ENCODE measurements at regions not wholly inside any gene's neighbourhood (a gene's known extent, or its start where the extent isn't known, plus 50 kb on each side); places are given as distances from the start of the nearest gene placed in this dataset.
"Not testable (repeated sequence)": the region's sequence is repeated elsewhere in the genome, so short reads cannot be mapped to it uniquely, and the experiment has no call there.

DNA sequence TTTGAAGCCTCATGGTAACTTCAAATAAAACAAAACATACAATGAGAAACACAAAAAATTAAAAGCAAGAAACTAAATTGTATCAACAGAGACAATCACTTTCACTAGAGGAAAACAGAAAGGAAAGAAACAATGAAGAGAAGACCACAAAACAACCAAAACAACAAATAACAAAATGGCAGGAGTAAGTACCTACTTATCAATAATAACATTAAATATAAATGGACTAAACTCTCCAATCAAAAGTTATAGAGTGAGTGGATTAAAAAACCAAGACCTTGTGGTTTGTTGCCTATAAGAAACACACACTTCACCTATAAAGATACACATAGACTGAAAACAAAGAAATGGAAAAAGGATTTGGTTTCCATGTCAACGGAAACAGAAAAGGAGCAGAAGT lies 830.1 kb upstream of the TMEFF2 start:
- DNase-seq (ENCODE audit: low read depth, low spot score) = no peak

DNA sequence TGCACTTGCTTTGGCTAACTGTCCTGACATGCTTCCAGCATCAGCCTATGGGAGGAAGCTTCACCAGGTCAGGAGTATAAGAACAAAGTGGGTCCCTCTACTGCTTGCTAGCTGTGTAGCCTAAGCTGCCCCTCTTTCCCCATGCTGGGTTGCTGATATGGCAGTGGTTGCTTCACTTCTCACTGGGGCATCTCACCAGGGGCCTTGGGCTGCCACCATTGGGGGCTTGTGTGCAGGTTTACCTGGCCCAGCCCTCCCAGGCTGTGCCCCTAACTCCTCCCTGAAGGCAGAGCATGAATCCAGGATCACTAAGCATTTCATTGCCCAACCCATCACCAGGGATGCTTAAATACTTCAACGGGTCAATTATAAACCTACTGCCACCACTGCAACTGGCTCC lies 817.1 kb upstream of the TMEFF2 start:
- no peak for DNase-seq (ENCODE audit: low read depth, low spot score)

DNA sequence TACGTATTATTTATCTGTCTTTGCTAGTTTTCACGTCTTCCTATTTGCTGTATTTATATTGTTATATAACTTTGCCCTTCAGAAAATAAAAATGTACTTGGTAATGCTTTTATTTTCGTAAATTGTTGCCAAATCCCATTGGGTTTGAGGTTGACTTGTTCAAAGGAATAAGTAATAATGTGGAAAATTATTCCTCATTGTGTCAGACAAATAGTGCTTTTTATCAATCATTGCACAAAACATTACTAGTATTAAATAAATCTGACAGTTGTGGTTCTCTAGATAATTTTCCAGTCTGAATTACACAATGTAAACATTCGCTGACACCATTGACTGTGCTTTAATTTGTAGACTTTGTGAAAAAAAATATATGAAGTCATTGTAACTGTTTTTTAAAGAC lies 798.3 kb upstream of the TMEFF2 start:
- DNase-seq (ENCODE audit: low read depth, low spot score) = no peak

DNA sequence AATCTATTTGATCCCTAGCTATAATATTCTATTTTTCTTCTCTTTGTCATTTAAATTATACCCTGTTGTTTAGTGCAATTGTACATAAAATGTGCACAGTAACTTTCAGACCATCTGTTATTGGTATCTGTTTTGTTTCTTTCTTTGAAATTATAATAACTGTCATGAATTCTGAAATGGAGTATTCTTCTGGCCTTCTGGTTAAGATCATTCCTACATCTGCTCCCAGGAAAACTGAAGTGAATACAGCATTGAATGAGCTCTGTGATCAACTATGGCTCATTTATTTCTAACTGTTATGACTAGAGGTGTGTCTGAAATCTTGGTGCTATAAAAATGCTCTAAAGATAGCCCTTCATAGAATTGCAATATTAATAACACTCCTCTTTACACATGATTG lies 788.4 kb upstream of the TMEFF2 start:
- DNase-seq (ENCODE audit: low read depth, low spot score) = no peak

DNA sequence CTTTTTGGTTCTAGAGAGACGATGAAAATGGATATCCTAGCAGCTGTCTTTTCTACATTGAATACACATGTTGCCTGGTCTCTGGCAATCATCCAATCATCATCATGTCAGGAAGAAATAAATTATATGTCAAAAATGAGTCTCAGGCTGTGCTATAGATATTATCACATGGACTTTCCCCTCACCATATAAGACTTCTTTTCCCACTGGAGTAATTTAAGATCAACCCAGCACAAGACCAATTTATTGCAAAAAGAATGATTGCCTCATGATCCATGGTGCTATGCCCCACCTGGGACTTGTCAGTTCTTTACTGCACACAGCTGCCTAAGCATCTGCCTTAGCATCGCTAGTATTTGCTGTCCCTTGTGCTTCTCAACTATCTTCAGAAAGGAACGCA lies 783.7 kb upstream of the TMEFF2 start:
- DNase-seq (ENCODE audit: low read depth, low spot score) = no peak

DNA sequence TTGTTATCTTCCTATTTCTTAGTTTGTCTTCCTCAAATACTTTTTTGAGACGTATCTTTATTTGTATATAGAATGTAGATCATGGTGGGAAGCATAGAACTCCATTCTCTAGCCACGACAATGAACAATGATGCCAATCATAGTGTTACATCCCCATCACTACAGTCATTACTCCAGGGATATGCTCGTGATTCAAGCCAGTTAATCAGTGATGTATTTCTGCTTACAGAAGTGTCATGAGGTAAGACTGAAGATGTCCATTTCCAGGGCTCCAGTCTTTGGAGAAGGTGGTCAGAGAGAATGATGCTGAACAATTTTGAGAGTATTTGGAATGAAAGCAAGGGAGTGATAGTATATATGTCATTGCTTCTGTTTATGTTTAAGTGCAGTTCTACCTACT lies 777.2 kb upstream of the TMEFF2 start:
- no peak for DNase-seq (ENCODE audit: low read depth, low spot score)

DNA sequence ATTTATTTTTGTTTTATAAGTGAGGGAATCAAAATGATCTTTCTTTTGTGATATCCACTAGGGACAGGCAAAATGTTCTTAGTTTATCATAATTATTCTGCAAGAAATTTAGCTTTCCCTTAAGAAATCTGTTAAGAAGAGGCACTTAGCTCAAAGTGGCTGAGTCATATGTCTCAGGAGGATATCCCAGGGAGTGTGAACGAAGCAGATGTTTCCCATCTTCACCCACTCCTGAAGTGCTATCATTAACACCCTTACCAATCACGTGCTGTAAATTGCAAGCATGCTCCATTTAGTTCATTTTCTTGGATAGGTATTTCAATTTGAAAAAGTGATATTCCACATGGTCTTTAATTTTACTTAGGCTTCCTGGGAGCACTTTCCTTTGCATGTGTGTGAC lies 774.3 kb upstream of the TMEFF2 start:
- no peak for DNase-seq (ENCODE audit: low read depth, low spot score)

DNA sequence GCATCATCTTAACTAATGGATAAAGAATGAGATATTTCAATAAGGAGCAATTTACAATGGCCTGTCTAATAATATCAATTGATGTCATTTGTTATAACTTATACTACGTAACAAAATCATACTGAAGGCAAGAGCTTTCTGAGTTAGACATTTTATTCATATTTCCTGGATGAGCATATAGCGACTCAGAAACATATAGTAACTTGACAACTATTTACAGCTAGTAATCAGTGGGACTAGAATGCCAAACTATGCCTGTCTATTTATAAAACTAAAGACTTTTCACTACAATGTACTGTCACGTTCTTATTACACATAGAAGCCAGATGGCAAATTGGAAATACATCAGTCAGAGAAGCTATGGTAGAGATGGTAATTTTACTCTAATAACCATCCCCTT lies 766.2 kb upstream of the TMEFF2 start:
- no peak for DNase-seq (ENCODE audit: low read depth, low spot score)

DNA sequence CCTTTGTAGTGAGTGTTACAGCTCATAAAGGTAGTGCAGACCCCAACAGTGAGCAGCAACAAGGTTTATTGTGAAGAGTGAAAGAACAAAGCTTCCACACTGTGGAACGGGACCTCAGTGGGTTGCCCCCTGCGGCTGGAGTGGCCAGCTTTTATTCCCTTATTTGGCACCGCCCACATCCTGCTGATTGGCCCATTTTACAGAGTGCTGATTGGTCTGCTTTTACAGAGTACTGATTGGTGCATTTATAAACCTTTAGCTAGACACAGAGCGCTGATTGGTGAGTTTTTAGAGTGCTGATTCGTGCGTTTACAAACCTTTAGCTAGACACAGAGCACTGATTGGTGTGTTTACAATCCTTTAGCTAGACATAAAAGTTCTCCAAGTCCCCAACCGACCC lies 763.9 kb upstream of the TMEFF2 start:
- not testable (repeated sequence) for DNase-seq (ENCODE audit: low read depth, low spot score)

DNA sequence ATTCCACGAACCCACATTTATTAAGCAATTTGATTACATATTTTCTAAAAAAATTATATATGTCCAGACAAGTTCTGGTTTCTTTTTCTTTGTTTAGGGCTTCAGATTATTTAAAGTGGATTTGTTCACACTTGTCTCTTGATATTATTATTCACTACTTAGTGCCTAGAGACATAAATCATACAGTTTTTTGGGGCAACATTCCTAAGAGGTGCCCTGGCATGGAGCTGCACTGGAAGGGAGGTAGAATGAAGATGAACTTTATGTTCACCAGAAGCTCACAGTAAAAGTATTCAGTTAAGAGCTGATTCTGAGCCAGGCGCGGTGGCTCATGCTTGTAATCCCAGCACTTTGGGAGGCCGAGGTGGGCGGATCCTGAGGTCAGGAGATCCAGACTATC lies 762.7 kb upstream of the TMEFF2 start:
- DNase-seq (ENCODE audit: low read depth, low spot score) = no peak

DNA sequence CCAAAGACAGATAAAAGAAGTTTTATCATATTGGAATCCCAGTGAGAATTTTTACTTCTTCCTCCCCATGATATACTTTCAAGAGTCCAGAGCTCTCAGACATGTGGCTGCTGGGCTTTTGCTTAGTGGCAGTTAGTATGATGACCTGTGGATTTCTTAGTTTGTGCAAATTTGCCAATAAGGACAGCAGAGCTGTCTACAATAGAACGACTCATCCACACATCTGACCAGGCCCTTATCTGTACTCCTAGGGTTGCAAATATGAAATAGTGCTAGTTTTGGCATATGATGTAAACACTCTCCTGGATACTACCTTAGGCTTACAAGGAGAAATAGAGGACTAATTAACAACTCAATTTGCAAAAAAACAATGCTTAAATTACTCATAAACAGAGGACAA lies 758.4 kb upstream of the TMEFF2 start:
- DNase-seq (ENCODE audit: low read depth, low spot score) = no peak

DNA sequence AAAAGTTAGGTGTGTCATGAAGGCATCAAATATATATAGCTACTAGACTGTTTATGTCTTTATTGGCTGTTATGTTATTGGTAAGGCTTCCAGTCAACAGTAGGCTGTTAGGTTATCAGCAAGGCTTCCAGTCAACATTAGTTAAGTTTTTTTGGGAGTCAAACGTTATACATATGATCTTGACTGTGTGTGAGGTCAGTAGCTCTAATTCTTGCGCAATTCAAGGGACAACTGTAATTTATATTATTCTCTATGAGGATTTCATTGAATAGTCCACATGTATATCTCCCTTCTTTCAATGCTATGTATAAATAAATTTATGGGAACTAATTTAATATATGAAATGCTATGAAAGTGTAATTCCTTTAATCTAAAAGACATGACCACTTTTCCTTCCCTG lies 757.5 kb upstream of the TMEFF2 start:
- no peak for DNase-seq (ENCODE audit: low read depth, low spot score)

DNA sequence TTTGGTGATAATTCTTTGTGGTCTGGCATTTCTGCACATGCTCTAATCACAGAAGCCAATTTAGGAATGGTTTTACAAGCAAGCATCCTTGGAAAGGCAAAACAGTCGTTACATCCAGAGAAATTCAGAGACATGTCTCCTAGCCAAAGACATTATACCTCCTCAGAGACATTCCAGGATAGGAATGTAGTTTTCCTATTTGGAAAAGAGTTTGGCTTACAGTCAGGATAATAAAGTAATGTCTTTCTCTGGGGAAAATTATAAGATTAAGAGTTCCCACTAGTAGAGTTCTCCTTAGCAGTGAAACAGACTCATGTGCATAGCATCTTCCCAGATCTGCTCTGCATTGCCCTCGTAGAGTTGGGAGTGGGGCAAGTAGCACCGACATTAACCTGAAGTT lies 753.6 kb upstream of the TMEFF2 start:
- no peak for DNase-seq (ENCODE audit: low read depth, low spot score)

DNA sequence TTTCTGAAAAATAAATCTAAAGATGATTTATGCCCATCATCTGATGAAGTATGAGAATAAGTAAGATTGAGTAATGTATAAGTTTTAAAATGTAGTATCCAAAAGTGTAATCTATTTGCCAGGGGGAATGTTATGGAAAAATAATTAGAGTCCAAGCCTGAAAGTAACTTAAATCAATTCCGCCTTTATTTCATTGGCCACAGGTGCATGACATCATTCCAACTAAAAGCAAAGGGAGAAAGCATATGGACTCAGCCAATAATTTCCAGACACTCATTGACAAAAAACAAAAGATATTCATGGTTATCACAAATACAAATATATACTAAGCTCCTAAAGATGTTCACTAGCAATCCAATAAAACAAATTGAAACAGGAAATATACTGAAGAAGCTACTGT lies 752.6 kb upstream of the TMEFF2 start:
- DNase-seq (ENCODE audit: low read depth, low spot score) = no peak

DNA sequence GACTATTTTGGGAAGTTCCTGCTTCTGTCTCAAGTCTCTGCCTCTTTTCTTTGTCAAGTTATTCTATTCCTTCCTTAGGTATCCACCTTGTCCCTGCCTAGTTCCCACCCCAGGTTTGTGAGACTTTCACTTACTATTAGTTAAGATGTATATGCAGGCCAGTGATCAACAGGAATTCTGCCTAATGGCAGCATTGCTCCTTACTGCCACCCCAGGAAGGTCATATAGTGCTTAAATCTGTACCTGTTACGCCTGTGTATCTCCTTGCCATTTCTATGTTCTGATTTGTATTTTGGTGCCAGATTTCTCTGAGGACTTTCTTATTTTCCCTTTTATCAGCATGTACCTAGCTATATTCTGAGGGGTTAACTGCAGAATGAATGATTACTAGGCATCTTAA lies 746.0 kb upstream of the TMEFF2 start:
- no peak for DNase-seq (ENCODE audit: low read depth, low spot score)

DNA sequence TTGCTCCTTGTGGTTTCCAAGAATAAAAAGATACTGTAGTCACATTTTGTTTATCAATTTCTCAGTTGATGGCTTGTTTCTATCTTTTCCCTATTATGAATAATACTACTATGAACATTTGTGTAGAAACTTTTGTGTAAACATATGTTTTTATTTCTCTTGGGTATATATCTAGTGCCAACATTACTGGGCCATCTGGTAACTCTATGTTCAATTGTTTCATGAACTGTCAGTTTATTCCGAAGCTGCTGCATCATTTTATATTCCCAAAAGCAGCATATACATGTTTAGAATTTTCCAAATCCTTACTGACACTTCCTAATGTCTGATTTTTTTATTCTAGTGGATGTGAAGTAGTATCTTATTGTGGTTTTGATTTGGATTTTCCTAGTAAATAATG lies 737.6 kb upstream of the TMEFF2 start:
- DNase-seq (ENCODE audit: low read depth, low spot score) = no peak

DNA sequence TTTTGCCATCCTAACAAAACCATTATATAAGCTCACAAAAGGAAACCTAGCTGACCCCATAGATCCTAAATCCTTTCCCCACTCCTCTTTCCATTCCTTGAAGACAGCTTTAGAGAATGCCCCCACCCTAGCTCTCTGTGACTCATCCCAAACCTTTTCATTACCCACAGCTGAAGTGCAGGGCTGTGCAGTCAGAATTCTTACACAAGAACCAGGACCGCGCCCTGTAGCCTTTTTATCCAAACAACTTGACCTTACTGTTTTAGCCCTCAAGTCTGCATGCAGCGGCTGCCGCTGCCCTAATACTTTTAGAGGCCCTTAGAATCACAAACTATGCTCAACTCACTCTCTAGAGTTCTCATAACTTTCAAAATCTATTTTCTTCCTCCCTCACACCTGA lies 726.9 kb upstream of the TMEFF2 start:
- DNase-seq (ENCODE audit: low read depth, low spot score) = not testable (repeated sequence)

DNA sequence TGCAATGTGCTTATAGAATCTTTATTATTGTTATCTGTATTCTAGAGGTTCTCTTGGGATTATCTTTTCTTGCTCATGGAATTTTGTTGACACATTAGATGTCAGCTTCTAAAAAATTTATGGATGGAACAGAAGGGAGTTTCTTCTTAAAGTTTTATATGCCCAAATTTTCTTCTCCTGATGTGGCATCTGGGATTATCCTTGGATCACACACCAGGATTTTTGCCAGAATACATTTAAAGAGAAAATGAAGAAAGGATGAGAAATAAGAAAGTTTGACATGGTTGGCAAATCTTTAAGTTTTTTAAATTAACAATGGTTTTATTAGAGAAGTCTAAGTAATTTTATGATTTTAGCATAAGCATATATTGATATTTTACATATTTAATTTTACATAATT lies 706.7 kb upstream of the TMEFF2 start:
- DNase-seq (ENCODE audit: low read depth, low spot score) = no peak

DNA sequence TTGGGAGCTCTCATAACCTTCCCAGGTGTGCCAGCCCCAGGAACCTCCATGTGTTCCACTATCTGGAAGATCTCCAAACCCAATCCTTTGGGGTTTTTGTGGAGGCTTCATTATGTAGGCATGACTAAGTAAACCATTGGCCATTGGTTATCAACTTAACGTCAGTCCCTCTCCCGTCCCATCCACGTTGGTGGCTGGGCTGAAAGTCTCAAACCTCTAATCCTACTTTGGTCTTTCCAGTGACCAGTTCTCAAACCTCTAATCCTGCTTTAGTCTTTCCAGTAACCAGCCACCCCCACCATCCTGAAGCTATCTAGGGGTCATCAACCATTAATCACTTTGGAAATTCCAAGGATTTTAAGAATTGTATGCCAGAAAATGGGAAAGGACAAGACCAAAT lies 704.7 kb upstream of the TMEFF2 start:
- no peak for DNase-seq (ENCODE audit: low read depth, low spot score)

DNA sequence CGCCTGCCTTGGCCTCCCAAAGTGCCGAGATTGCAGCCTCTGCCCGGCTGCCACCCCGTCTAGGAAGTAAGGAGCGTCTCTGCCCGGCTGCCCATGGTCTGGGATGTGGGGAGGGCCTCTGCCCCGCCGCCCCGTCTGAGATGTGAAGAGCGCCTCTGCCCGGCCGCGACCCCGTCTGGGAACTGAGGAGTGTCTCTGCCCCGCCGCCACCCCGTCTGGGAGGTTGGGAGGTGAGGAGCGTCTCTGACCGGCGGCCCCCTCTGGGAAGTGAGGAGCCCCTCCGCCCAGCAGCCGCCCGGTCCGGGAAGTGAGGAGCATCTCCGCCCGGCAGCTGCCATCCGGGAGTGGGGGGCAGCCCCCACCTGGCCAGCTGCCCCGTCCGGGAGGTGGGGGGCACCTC lies 699.2 kb upstream of the TMEFF2 start:
- DNase-seq (ENCODE audit: low read depth, low spot score) = not testable (repeated sequence)

DNA sequence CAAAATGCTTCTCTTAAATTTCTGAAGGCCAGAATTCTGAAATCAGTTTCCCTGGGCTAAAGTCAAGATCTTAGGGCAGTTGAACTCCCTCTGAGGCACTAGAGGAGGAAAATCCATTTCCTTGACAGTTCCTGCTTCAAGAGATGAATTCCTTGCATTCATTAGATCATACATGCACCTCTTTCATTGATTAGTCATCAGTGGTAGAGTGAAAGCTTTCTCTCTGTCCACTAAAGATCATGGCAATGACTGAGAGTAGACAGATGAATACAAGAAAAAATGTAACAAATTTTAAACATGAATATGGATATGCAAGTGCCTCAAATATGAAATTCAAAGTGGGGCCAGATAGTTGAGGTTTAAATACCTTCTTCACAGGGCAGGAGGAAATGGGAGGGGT lies 693.4 kb upstream of the TMEFF2 start:
- no peak for DNase-seq (ENCODE audit: low read depth, low spot score)

DNA sequence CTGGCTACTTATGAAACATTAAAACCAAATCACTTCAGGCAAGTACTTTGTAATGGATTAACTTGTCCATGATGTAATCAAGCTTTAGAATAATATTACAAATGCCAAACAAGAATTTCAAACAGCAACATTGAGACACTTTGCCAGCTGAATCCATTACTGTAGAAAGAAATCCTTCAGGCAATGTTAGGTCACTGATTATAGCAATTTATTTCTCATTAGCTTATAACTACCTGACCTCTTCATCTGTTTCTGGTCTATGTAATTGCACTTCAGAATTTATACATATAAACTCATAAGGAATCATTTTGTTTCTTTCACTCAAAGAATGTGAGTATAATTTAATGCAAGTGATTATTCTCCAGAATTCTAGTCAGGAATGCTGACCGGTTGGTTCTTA lies 692.6 kb upstream of the TMEFF2 start:
- no peak for DNase-seq (ENCODE audit: low read depth, low spot score)

DNA sequence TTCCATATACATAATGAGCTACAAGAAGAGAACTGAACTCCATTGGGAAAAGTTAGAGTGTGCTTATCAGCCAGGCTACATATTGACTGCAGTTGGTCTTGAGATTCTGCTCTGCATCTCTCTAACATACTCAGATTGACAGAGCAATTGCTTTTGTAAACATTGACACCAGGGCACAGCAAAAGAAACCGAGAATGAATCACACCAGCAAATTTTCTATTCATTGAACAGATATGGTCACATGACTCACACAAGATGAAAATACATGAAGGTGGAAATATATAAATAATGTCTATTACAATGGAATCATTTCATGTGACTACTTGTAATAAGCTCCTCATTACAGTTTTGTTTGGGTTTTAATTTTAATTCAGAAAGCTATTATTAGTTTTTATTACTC lies 691.9 kb upstream of the TMEFF2 start:
- DNase-seq (ENCODE audit: low read depth, low spot score) = no peak

DNA sequence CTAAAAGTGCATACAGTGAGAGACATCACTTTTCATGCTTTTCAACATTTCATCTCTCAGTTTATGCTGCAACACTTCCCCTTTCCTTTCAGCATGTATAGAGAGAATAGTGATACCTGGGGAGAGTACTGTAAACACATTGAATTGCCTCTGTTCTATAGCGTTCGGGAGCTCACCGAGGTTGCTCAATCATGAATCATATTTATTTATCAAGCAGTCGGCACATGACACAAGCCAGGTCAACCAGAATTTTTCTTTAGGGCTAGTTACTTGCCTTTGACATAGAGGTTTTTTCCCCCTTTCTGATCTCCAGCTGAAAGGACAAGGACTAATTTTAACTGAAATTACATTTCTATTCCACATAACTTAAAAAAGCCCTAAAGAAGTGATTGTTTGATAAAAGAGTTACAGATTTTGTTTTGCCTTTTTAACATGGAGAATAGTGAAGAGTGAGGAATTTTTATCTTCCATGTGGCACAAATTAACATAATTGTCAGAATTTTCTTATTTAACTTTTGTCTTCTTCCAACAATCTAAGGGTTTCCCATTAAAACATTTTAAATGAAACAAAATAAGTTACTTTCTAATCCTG lies 690.9 kb upstream of the TMEFF2 start:
- no peak for DNase-seq (ENCODE audit: low read depth, low spot score)

DNA sequence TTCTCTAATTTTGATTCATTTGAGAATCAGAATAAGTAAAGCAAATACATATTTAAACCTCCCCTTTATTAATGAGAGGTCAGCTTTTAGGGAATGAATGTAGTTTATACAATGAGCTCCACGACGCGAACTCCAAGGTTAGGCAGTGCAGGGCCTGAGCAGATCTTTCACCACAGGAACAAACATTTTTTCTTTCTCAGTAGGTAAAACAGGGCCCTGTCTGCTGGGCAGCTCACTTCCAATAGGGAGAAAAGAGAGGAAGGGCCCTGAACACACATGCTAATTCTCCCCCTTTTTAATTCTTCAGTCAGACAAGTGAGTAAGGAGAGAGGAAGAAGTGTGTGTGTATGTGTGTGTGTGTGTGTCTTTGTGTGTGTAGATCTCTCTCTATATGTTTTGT lies 682.4 kb upstream of the TMEFF2 start:
- DNase-seq (ENCODE audit: low read depth, low spot score) = no peak
